K562 (cell line): ENCODE measurements at regions not wholly inside any gene's neighbourhood (a gene's known extent, or its start where the extent isn't known, plus 50 kb on each side); places are given as distances from the start of the nearest gene placed in this dataset.

Experiments used
- ATAC-seq: fragments of 200-7000 bp; cut with Tn5 transposase; 3 replicates; pipeline ENCODE4 v1.9.1; 2020; ENCODE audit warnings: moderate library complexity
- BruUV-seq: library from RNA; stranded (reverse); fragments of 400-500 nt; replicated peaks from 2 replicates; lab custom pipeline; 2021; lab: Mats Ljungman, UMichigan
- CTCF ChIA-PET: fragments of 300-600 bp; formaldehyde crosslinking; extraction: SDS; loops from one replicate; lab custom pipeline; 2021; ENCODE audit warnings: low intra/inter-chr PET ratio; lab: Yijun Ruan, JAX
- POLR2A ChIA-PET: fragments of 300-600, 350-650 bp; sonication (Branson Sonifier 250); formaldehyde crosslinking; extraction: SDS; loops from one replicate; lab custom pipeline; 2021; ENCODE audit warnings: antibody characterized with exemption, inconsistent platforms; lab: Yijun Ruan, JAX
- DNase-seq, 4 experiments: peaks; one replicate each; pipeline versions ENCODE4 v3.0.0 to v3.0.0-alpha.2; 2011 to 2018; ENCODE audit warnings: low spot score in 3 of 4, mixed read lengths in 3 of 4; ENCODE audit errors: extremely low read depth in 1 of 4
- FAIRE-seq: peaks from 2 replicates; lab custom pipeline; 2011; peaks lifted over from hg19 to GRCh38; lab: Jason Lieb, UNC
- H2AFZ ChIP-seq: 2 replicates; pipeline ENCODE4 v1.6.0; 2011; ENCODE audit warnings: low read depth, low read length, control low read depth, inconsistent platforms
- H3K27ac ChIP-seq: fragments of 200-600 bp; 3 replicates; pipeline ENCODE4 v1.8.0; 2011; ENCODE audit warnings: low read depth, mild to moderate bottlenecking, control low read depth, inconsistent platforms, low read length, moderate library complexity, mixed read lengths; ENCODE audit errors: extremely low read depth
- H3K27me3 ChIP-seq, 2 experiments: fragments of 300-600 bp in 1 of 2; 2 replicates in 1 of 2; 3 replicates in 1 of 2; pipeline versions ENCODE4 v1.6.0 to v1.8.0; 2011; ENCODE audit warnings: inconsistent platforms in 2 of 2, low read length in 2 of 2, mild to moderate bottlenecking in 1 of 2, mixed read lengths in 1 of 2, moderate library complexity in 1 of 2; ENCODE audit not compliant: control insufficient read depth in 2 of 2, insufficient read depth in 2 of 2
- H3K36me3 ChIP-seq: fragments of 300-600 bp; 3 replicates; pipeline ENCODE4 v1.8.0; 2011; ENCODE audit warnings: mild to moderate bottlenecking, low read length, inconsistent platforms; ENCODE audit not compliant: control insufficient read depth, insufficient read depth
- H3K4me1 ChIP-seq, 2 experiments: fragments of 200-600 bp in 1 of 2; replicated peaks in 1 of 2; 2 replicates in 1 of 2; 3 replicates in 1 of 2; pipeline versions ENCODE4 v1.5.1 to v1.8.0; 2011; ENCODE audit warnings: inconsistent platforms in 2 of 2, low read length in 2 of 2, mild to moderate bottlenecking in 1 of 2, mixed read lengths in 1 of 2, moderate library complexity in 1 of 2; ENCODE audit not compliant: control insufficient read depth in 2 of 2, insufficient read depth in 2 of 2
- H3K4me2 ChIP-seq: 2 replicates; pipeline ENCODE4 v1.6.1; 2011; ENCODE audit warnings: low read length, control low read depth, inconsistent platforms, mixed read lengths; ENCODE audit not compliant: insufficient read depth
- H3K4me3 ChIP-seq: fragments of 200-600 bp; sonication (generic), shearing (Covaris generic); 2 replicates; pipeline ENCODE4 v1.5.1; 2016; ENCODE audit warnings: control low read depth, inconsistent platforms
- H3K79me2 ChIP-seq: fragments of 200-600 bp; 3 replicates; pipeline ENCODE4 v1.8.0; 2011; ENCODE audit warnings: low read length, inconsistent platforms; ENCODE audit not compliant: control insufficient read depth, insufficient read depth
- H3K9ac ChIP-seq, 2 experiments: 2 replicates each; pipeline versions ENCODE4 v1.6.0 to v1.6.1; 2011; ENCODE audit warnings: low read depth in 2 of 2, low read length in 2 of 2, control low read depth in 1 of 2, inconsistent platforms in 1 of 2, mild to moderate bottlenecking in 1 of 2, mixed read lengths in 1 of 2; ENCODE audit not compliant: insufficient read depth in 1 of 2
- H3K9me1 ChIP-seq: one replicate; pipeline ENCODE4 v1.6.0; 2011; ENCODE audit warnings: inconsistent platforms, mild to moderate bottlenecking, low read length, moderate library complexity; ENCODE audit not compliant: control insufficient read depth, insufficient read depth
- H3K9me3 ChIP-seq: replicated peaks from 2 replicates; pipeline ENCODE4 v1.5.1; 2011; ENCODE audit warnings: low read depth, low read length, inconsistent platforms; ENCODE audit not compliant: control insufficient read depth, insufficient read depth
- H4K20me1 ChIP-seq: replicated peaks from 2 replicates; pipeline ENCODE4 v1.6.1; 2011; ENCODE audit warnings: low read length, inconsistent platforms, mixed read lengths; ENCODE audit not compliant: control insufficient read depth, insufficient read depth
- AFF4 ChIP-seq: sonication (generic); formaldehyde crosslinking; IDR thresholded peaks from 2 replicates; pipeline ENCODE4 v1.8.0; 2023; ENCODE audit warnings: mild to moderate bottlenecking, missing genetic modification reagents
- C11orf30 ChIP-seq: fragments of 450-650 bp; IDR thresholded peaks from 2 replicates; pipeline ENCODE4 v1.6.1; 2016; ENCODE audit warnings: low read depth, mild to moderate bottlenecking
- CHCHD3 ChIP-seq: fragments of 250-450 bp; sonication (Bioruptor Pico); IDR thresholded peaks from 2 replicates; pipeline ENCODE4 v2.1.2; 2022; ENCODE audit warnings: mild to moderate bottlenecking
- CREB5 ChIP-seq: fragments of 250-450 bp; sonication (Bioruptor Pico); IDR thresholded peaks from 2 replicates; pipeline ENCODE4 v1.5.0; 2020; ENCODE audit warnings: mild to moderate bottlenecking
- FOSL1 ChIP-seq: fragments of 200-800 bp; sonication (Bioruptor generic); conservative IDR thresholded peaks from 2 replicates; pipeline ENCODE4 v1.6.1; 2016; ENCODE audit warnings: missing genetic modification characterization, missing compliant biosample characterization
- GABPA ChIP-seq: fragments of 200-800 bp; sonication (Bioruptor generic); conservative IDR thresholded peaks from 2 replicates; pipeline ENCODE4 v1.6.1; 2016; ENCODE audit warnings: low read depth, missing genetic modification characterization, missing compliant biosample characterization
- HLTF ChIP-seq: fragments of 450-650 bp; IDR thresholded peaks from 2 replicates; pipeline ENCODE4 v1.6.1; 2016
- KLF16 ChIP-seq: IDR thresholded peaks from 2 replicates; pipeline ENCODE4 v1.6.1; 2016; ENCODE audit warnings: antibody characterized with exemption
- NR3C1 ChIP-seq: sonication (generic); formaldehyde crosslinking; IDR thresholded peaks from 2 replicates; pipeline ENCODE4 v1.8.1; 2022; ENCODE audit warnings: missing genetic modification reagents
- SOX6 ChIP-seq: fragments of 450-650 bp; IDR thresholded peaks from 2 replicates; pipeline ENCODE4 v1.6.1; 2014; ENCODE audit warnings: mild to moderate bottlenecking
- TCF3 ChIP-seq: sonication (generic); formaldehyde crosslinking; IDR thresholded peaks from 2 replicates; pipeline ENCODE4 v1.4.0; 2020; ENCODE audit warnings: mild to moderate bottlenecking, missing genetic modification reagents
- TRIM24 ChIP-seq, 2 experiments: fragments of 450-650 bp; IDR thresholded peaks; 2 replicates each; pipeline ENCODE4 v1.6.1; 2016
- U2AF2 ChIP-seq: fragments of 200-400 bp; formaldehyde crosslinking; optimal IDR thresholded peaks from 2 replicates; pipeline ENCODE3; 2017; ENCODE audit warnings: low read depth, mild to moderate bottlenecking, low read length
- ZNF133 ChIP-seq: fragments of 250-450 bp; sonication (Bioruptor Pico); IDR thresholded peaks from 2 replicates; pipeline ENCODE4 v1.4.0; 2020; ENCODE audit warnings: mild to moderate bottlenecking
- WGBS: fragments of 100-300 bp; shearing (Covaris generic); methylation state at CpG from one replicate; pipeline ENCODE4 v1.1.6; 2016; ENCODE audit warnings: low coverage, mixed read lengths; ENCODE audit not compliant: insufficient coverage; ENCODE audit errors: missing lambda C conversion rate; 5-methylcytosine and 5-hydroxymethylcytosine counted together
- in situ Hi-C: fragments of 300-500 bp; cut with MboI; formaldehyde crosslinking; loops from 4 replicates; pipeline ENCODE4 v1.15.0; 2018; ENCODE audit warnings: inconsistent platforms, mixed read lengths
- intact Hi-C: fragments of 100-400 bp; cut with micrococcal nuclease; formaldehyde crosslinking; loops from 2 replicates; pipeline ENCODE4 v1.14.2; 2022

GRCh38 chr7:27433581-27433980 is 191.0 kb downstream of the EVX1 start:
- FAIRE-seq: no peak
- 18% methylated on average over 1 of the region's 1 CpG for WGBS
- no peaks in the 10 kb centered on the region for H3K9me3 ChIP-seq
- no peak overlapping the region for H3K9ac ChIP-seq
- ATAC-seq: no peak
- no peak overlapping the region for H2AFZ ChIP-seq
- CTCF ChIA-PET: no interaction called here
- no peak overlapping the region for H3K4me2 ChIP-seq
- H3K4me1 ChIP-seq: no peaks in the 10 kb centered on the region
- H3K4me3 ChIP-seq: no peak overlapping the region
- BruUV-seq: no TSS peak
- no peaks in the 10 kb centered on the region for H3K36me3 ChIP-seq
- no peak for DNase-seq
- intact Hi-C loops: loop anchor here (10.0 kb wide), 1 partner anchor 141 kb away; no protein-coding TSS in a partner anchor
- H3K79me2 ChIP-seq: no peaks in the 10 kb centered on the region
- in situ Hi-C loops: no loop called here
- no peaks in the 10 kb centered on the region for H3K9me1 ChIP-seq
- peaks cover 0 to 5% of the 10 kb centered on the region in 2 experiments; a peak in 1 of 5 replicates for H3K27me3 ChIP-seq
- no peak overlapping the region for H3K27ac ChIP-seq
- POLR2A ChIA-PET: no interaction called here
- no peaks in the 10 kb centered on the region for H4K20me1 ChIP-seq
- TF ChIP-seq CHCHD3 (no peak), C11orf30 (no peak), ZNF133 (CRISPR knock-in tag) (no peak), CREB5 (CRISPR knock-in tag) (no peak), TCF3 (CRISPR knock-in tag) (no peak), FOSL1 (tag) (no peak), KLF16 (no peak), GABPA (tag) (no peak), HLTF (no peak), U2AF2 (no peak), AFF4 (no peak), SOX6 (no peak), TRIM24 (IDR thresholded peaks at IDR 0.05) (no peak), NR3C1 (CRISPR knock-in tag) (no peak)
